ENCODE measurements at regions not wholly inside any gene's neighbourhood (a gene's known extent, or its start where the extent isn't known, plus 50 kb on each side); places are given as distances from the start of the nearest gene placed in this dataset.

GRCh38 chr4:113823291-113823659 lies 61.7 kb upstream of the CAMK2D start (continued):
- TF ChIP-seq ZNF609 (CRISPR knock-in tag; IDR thresholded peaks at IDR 0.05; ENCODE audit: borderline replicate concordance) = no peak
- TF ChIP-seq SP1 (CRISPR knock-in tag; IDR thresholded peaks at IDR 0.05) = no peak

- no peaks in the 10 kb centered on the region for H3K36me3 ChIP-seq (ENCODE audit: control insufficient read depth, insufficient read depth, low read length)
- no TSS peak for BruUV-seq (replicated peaks)
- in situ Hi-C loops (cut with MboI) = no loop called here
- no peaks in the 10 kb centered on the region for H3K9me1 ChIP-seq (ENCODE audit: control insufficient read depth, insufficient read depth, low read length)
- POLR2A ChIA-PET = no interaction called here
- H3K27ac ChIP-seq (ENCODE audit: extremely low read depth, low read depth, low read length) = no peak overlapping the region
- FAIRE-seq (no peak), ATAC-seq (no peak), DNase-seq (ENCODE audit: extremely low read depth in 1 of 4, low spot score in 3 of 4) (no peak)
- WGBS (ENCODE audit: insufficient coverage, low coverage, missing lambda C conversion rate) = 0% methylated on average over 1 of the region's 1 CpG
- intact Hi-C loops (cut with micrococcal nuclease) = no loop called here
- H2AFZ ChIP-seq (ENCODE audit: low read depth, low read length) = no peak overlapping the region
- H3K4me2 ChIP-seq (ENCODE audit: insufficient read depth, low read length) = no peak overlapping the region
- no peaks in the 10 kb centered on the region for H3K4me1 ChIP-seq (replicated peaks in 1 of 2; ENCODE audit: control insufficient read depth in 2 of 2, insufficient read depth in 2 of 2, low read length in 2 of 2)
- no peak for TF ChIP-seq E4F1 (CRISPR knock-in tag; IDR thresholded peaks at IDR 0.05; ENCODE audit: borderline replicate concordance)
- TF ChIP-seq XRCC4 (IDR thresholded peaks at IDR 0.05; ENCODE audit: extremely low read depth, insufficient read depth, insufficient read length) = no peak
- TF ChIP-seq NCOR1 (IDR thresholded peaks at IDR 0.05) = no peak
- TF ChIP-seq ZNF445 (CRISPR knock-in tag; IDR thresholded peaks at IDR 0.05; ENCODE audit: low read depth) = no peak
- no peak overlapping the region for H3K9ac ChIP-seq (ENCODE audit: insufficient read depth in 1 of 2, low read depth in 2 of 2, low read length in 2 of 2)
- CTCF ChIA-PET (ENCODE audit: low intra/inter-chr PET ratio) = no interaction called here
- no peaks in the 10 kb centered on the region for H3K79me2 ChIP-seq (ENCODE audit: control insufficient read depth, insufficient read depth, low read length)
- H4K20me1 ChIP-seq (replicated peaks; ENCODE audit: control insufficient read depth, insufficient read depth, low read length) = no peaks in the 10 kb centered on the region
- no peak overlapping the region for H3K4me3 ChIP-seq
- no peaks in the 10 kb centered on the region for H3K9me3 ChIP-seq (replicated peaks; ENCODE audit: control insufficient read depth, insufficient read depth, low read depth, low read length)
- H3K27me3 ChIP-seq (ENCODE audit: control insufficient read depth in 2 of 2, insufficient read depth in 2 of 2, low read length in 2 of 2) = no peaks in the 10 kb centered on the region
Observed at GRCh38 chr4:113822555-113823290, 61.2 kb upstream of the CAMK2D start.

Data from K562 (cell line).